HEK293 (cell line): ENCODE measurements at regions not wholly inside any gene's neighbourhood (a gene's known extent, or its start where the extent isn't known, plus 50 kb on each side); places are given as distances from the start of the nearest gene placed in this dataset.

ENCODE experiments used
- CTCF ChIP-seq: fragments of 450-650 bp; formaldehyde crosslinking; IDR thresholded peaks from 2 replicates; pipeline ENCODE4 v1.5.1; 2016; ENCODE audit warnings: missing biosample characterization, missing genetic modification characterization
- REPIN1 ChIP-seq: fragments of 450-650 bp; formaldehyde crosslinking; IDR thresholded peaks from 2 replicates; pipeline ENCODE4 v1.5.1; 2017; ENCODE audit warnings: missing biosample characterization, missing genetic modification characterization, low read depth
- REST ChIP-seq: fragments of 450-650 bp; formaldehyde crosslinking; IDR thresholded peaks from 2 replicates; pipeline ENCODE4 v1.5.1; 2016; ENCODE audit warnings: missing biosample characterization, missing genetic modification characterization
- TCF7L2 ChIP-seq: IDR thresholded peaks from 2 replicates; pipeline ENCODE4 v1.6.1; 2011; ENCODE audit warnings: low read depth, mild to moderate bottlenecking, inconsistent platforms, low read length, moderate library complexity, borderline replicate concordance
- ZBTB8A ChIP-seq: fragments of 450-650 bp; formaldehyde crosslinking; IDR thresholded peaks from 2 replicates; pipeline ENCODE4 v1.5.1; 2016; ENCODE audit warnings: missing biosample characterization, missing genetic modification characterization
- ZNF549 ChIP-seq: fragments of 450-650 bp; IDR thresholded peaks from 2 replicates; pipeline ENCODE4 v1.5.1; 2018; ENCODE audit warnings: missing biosample characterization, missing genetic modification characterization, mild to moderate bottlenecking, inconsistent platforms, moderate library complexity
- TF ChIP-seq, protein P1 (sequence below): sonication (generic); formaldehyde crosslinking; IDR thresholded peaks from 2 replicates; pipeline ENCODE4 v1.8.1; 2022; ENCODE audit warnings: mild to moderate bottlenecking, moderate library complexity, missing genetic modification reagents
- TF ChIP-seq, protein P2 (sequence below): fragments of 450-650 bp; formaldehyde crosslinking; IDR thresholded peaks from 2 replicates; pipeline ENCODE4 v1.5.1; 2016; ENCODE audit warnings: missing biosample characterization, missing genetic modification characterization

DNA sequence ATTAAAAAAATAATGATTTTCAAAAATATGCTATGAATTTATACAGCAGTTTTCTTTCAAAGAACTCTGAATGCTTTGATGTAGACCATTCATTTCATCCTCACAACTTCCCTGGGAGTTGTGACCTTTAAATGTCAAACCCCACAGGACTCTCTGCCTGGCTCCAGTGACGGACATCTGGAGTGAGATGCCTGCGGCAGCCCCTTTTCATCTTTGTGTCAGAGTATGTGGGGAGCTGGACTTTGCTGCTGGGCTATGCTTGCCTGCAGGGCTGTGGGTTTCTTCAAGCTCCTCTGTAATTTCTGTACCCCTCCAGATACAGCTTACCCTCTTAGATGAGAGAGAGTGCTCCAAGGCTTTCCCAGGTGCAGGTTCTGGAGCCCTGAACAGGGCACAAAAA, 70.6 kb upstream of the RASGRP1 start:
- TF ChIP-seq CTCF (no peak), REPIN1 (tag by site-specific recombination) (no peak), TCF7L2 (no peak), REST (no peak), ZNF549 (no peak), ZBTB8A (tag by site-specific recombination) (no peak)
- TF ChIP-seq, protein P1, sequence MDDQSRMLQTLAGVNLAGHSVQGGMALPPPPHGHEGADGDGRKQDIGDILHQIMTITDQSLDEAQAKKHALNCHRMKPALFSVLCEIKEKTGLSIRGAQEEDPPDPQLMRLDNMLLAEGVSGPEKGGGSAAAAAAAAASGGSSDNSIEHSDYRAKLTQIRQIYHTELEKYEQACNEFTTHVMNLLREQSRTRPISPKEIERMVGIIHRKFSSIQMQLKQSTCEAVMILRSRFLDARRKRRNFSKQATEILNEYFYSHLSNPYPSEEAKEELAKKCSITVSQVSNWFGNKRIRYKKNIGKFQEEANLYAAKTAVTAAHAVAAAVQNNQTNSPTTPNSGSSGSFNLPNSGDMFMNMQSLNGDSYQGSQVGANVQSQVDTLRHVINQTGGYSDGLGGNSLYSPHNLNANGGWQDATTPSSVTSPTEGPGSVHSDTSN (CRISPR knock-in tag): no peak
- TF ChIP-seq, protein P2, sequence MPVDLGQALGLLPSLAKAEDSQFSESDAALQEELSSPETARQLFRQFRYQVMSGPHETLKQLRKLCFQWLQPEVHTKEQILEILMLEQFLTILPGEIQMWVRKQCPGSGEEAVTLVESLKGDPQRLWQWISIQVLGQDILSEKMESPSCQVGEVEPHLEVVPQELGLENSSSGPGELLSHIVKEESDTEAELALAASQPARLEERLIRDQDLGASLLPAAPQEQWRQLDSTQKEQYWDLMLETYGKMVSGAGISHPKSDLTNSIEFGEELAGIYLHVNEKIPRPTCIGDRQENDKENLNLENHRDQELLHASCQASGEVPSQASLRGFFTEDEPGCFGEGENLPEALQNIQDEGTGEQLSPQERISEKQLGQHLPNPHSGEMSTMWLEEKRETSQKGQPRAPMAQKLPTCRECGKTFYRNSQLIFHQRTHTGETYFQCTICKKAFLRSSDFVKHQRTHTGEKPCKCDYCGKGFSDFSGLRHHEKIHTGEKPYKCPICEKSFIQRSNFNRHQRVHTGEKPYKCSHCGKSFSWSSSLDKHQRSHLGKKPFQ: no peak
